Right atrium auricular region (tissue), 2 donors: ENCODE measurements at regions not wholly inside any gene's neighbourhood (a gene's known extent, or its start where the extent isn't known, plus 50 kb on each side); places are given as distances from the start of the nearest gene placed in this dataset.

Source experiments
- DNase-seq: peaks from one replicate; pipeline ENCODE4 v3.0.0-alpha.2; 2019; ENCODE audit warnings: low spot score
- H3K27ac ChIP-seq, 2 donors: fragments of 200-600 bp; sonication (generic); 1 replicate in 1 of 2; 2 replicates in 1 of 2; pipeline ENCODE4 v1.5.1; 2016 to 2019
- H3K27me3 ChIP-seq, 2 donors: fragments of 200-600 bp; sonication (generic); one replicate each; pipeline versions ENCODE4 v1.5.1 to v1.6.0; 2017 to 2019
- H3K36me3 ChIP-seq: fragments of 200-600 bp; sonication (generic); one replicate; pipeline ENCODE4 v1.5.1; 2016
- H3K4me1 ChIP-seq, 2 donors: fragments of 200-600 bp; sonication (generic); one replicate each; pipeline versions ENCODE4 v1.5.1 to v1.6.0; 2017 to 2019
- H3K4me3 ChIP-seq, 2 donors: fragments of 200-600 bp; sonication (generic); 1 replicate in 1 of 2; 2 replicates in 1 of 2; pipeline ENCODE4 v1.5.1; 2017 to 2019; ENCODE audit warnings: mild to moderate bottlenecking in 1 of 2, moderate library complexity in 1 of 2
- H3K9me3 ChIP-seq, 2 donors: fragments of 200-600 bp; sonication (generic); one replicate each; pipeline ENCODE4 v1.5.1; 2019
- CTCF ChIP-seq, 2 donors: fragments of 200-600 bp; sonication (generic); IDR thresholded peaks; one replicate each; pipeline ENCODE4 v1.5.1; 2019; ENCODE audit warnings: antibody characterized with exemption in 2 of 2

GRCh38 chr2:21501376-21502027 is 377.7 kb downstream of the TDRD15 start:
- Histone ChIP-seq H3K27ac (no peak overlapping the region), H3K36me3 (no peaks in the 10 kb centered on the region), H3K9me3 (no peaks in the 10 kb centered on the region), H3K27me3 (no peaks in the 10 kb centered on the region), H3K4me1 (no peaks in the 10 kb centered on the region), H3K4me3 (no peak overlapping the region)
- no peak for DNase-seq
- no peak for TF ChIP-seq CTCF (IDR thresholded peaks at IDR 0.05)

DNA sequence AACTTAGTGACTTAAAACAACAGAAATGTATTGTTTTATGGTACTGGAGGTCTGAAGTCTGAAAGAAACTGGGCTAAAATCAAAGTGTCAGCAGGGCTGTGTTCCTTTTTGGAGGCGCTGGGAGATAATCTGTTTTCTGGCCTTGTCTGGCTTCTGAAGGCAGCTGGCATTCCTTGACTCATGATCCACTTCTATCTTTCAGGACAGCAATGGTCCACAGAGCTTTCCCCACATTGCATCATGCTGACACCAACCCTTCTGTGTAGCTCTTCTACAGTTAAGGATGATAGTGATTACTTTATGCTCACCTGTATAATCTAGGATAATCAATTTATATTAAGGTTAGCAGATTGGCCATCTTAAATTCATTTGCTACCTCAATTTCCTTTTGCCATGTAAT is 392.1 kb downstream of the TDRD15 start:
- Histone ChIP-seq H3K27ac (no peak overlapping the region), H3K36me3 (no peaks in the 10 kb centered on the region), H3K4me3 (no peak overlapping the region), H3K4me1 (no peaks in the 10 kb centered on the region), H3K27me3 (no peaks in the 10 kb centered on the region), H3K9me3 (no peaks in the 10 kb centered on the region)
- no peak for TF ChIP-seq CTCF (IDR thresholded peaks at IDR 0.05)
- DNase-seq: no peak

- H3K9me3 ChIP-seq: no peaks in the 10 kb centered on the region
- DNase-seq: no peak
- no peaks in the 10 kb centered on the region for H3K27me3 ChIP-seq
- no peak overlapping the region for H3K27ac ChIP-seq
- H3K4me3 ChIP-seq: no peak overlapping the region
- TF ChIP-seq CTCF (IDR thresholded peaks at IDR 0.05): no peak
- no peaks in the 10 kb centered on the region for H3K36me3 ChIP-seq
- H3K4me1 ChIP-seq: no peaks in the 10 kb centered on the region
These were observed 395.6 kb downstream of the TDRD15 start for GRCh38 chr2:21519412-21519811.

GRCh38 chr2:21519821-21520220 is 396.1 kb downstream of the TDRD15 start:
- Histone ChIP-seq H3K36me3 (no peaks in the 10 kb centered on the region), H3K4me1 (no peaks in the 10 kb centered on the region), H3K9me3 (no peaks in the 10 kb centered on the region), H3K4me3 (no peak overlapping the region), H3K27ac (no peak overlapping the region), H3K27me3 (no peaks in the 10 kb centered on the region)
- no peak for DNase-seq
- TF ChIP-seq CTCF (IDR thresholded peaks at IDR 0.05): no peak

GRCh38 chr2:21535826-21536225 is 412.1 kb downstream of the TDRD15 start:
- TF ChIP-seq CTCF (IDR thresholded peaks at IDR 0.05): no peak
- Histone ChIP-seq H3K4me3 (no peak overlapping the region), H3K27ac (no peak overlapping the region), H3K9me3 (peaks cover 0 to 34% of the 10 kb centered on the region in 2 donors), H3K36me3 (no peaks in the 10 kb centered on the region), H3K4me1 (no peaks in the 10 kb centered on the region), H3K27me3 (no peaks in the 10 kb centered on the region)
- no peak for DNase-seq

GRCh38 chr2:21539685-21540084 is 415.9 kb downstream of the TDRD15 start:
- no peak for TF ChIP-seq CTCF (IDR thresholded peaks at IDR 0.05)
- H3K27ac ChIP-seq: no peak overlapping the region

More at GRCh38 chr2:21539685-21540084, 415.9 kb downstream of the TDRD15 start:
- H3K9me3 ChIP-seq: peaks cover 0 to 27% of the 10 kb centered on the region in 2 donors
- H3K4me1 ChIP-seq: no peaks in the 10 kb centered on the region
- H3K36me3 ChIP-seq: no peaks in the 10 kb centered on the region
- no peaks in the 10 kb centered on the region for H3K27me3 ChIP-seq
- no peak for DNase-seq
- no peak overlapping the region for H3K4me3 ChIP-seq
